ENCODE measurements at regions not wholly inside any gene's neighbourhood (a gene's known extent, or its start where the extent isn't known, plus 50 kb on each side); places are given as distances from the start of the nearest gene placed in this dataset.

DNA sequence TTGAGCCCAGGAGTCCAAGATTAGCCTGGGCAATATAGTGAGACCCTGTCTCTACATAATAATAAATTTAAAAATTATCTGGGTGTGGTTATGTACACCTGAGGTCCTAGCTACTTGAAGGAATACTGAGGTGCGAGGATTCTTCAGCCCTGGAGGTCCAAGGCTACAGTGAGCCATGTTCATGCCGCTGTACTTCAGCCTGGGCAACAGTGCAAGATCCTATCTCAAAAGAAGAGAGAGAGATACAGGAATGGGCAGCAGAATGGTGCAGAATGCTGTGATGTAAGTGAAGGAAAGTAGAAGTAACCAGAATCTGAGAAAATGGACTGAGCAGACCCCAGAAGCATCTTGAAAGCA lies 62.7 kb upstream of the EXOC4 start:
- TF ChIP-seq, protein P1, sequence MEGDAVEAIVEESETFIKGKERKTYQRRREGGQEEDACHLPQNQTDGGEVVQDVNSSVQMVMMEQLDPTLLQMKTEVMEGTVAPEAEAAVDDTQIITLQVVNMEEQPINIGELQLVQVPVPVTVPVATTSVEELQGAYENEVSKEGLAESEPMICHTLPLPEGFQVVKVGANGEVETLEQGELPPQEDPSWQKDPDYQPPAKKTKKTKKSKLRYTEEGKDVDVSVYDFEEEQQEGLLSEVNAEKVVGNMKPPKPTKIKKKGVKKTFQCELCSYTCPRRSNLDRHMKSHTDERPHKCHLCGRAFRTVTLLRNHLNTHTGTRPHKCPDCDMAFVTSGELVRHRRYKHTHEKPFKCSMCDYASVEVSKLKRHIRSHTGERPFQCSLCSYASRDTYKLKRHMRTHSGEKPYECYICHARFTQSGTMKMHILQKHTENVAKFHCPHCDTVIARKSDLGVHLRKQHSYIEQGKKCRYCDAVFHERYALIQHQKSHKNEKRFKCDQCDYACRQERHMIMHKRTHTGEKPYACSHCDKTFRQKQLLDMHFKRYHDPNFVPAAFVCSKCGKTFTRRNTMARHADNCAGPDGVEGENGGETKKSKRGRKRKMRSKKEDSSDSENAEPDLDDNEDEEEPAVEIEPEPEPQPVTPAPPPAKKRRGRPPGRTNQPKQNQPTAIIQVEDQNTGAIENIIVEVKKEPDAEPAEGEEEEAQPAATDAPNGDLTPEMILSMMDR (conservative IDR thresholded peaks at IDR 0.05) = no peak
- TF ChIP-seq ZFX (IDR thresholded peaks at IDR 0.05) = no peak

All from C4-2B (cell line).